HG03571 (cell line): ENCODE measurements at regions not wholly inside any gene's neighbourhood (a gene's known extent, or its start where the extent isn't known, plus 50 kb on each side); places are given as distances from the start of the nearest gene placed in this dataset.

Experiments used
- ATAC-seq: cut with Tn5 transposase; IDR thresholded peaks from one replicate; pipeline ENCODE4 v1.9.1; 2021; ENCODE audit not compliant: unreplicated experiment

- no peak for ATAC-seq
These were observed 691.3 kb downstream of the SORCS1 start for GRCh38 chr10:106473129-106473685.

- no peak for ATAC-seq
These were observed 697.0 kb downstream of the SORCS1 start for GRCh38 chr10:106467506-106467905.

- ATAC-seq, result no peak
These were observed 707.0 kb downstream of the SORCS1 start for GRCh38 chr10:106457522-106457921.

- ATAC-seq, result no peak
These were observed 710.3 kb downstream of the SORCS1 start for GRCh38 chr10:106454233-106454632.

GRCh38 chr10:106450966-106451365 is 713.5 kb downstream of the SORCS1 start:
- no peak for ATAC-seq

GRCh38 chr10:106446920-106447319 is 717.6 kb downstream of the SORCS1 start:
- ATAC-seq, result no peak

- ATAC-seq, result no peak
These were observed 722.3 kb downstream of the SORCS1 start for GRCh38 chr10:106442223-106442622.

GRCh38 chr10:106440767-106441166 is 723.7 kb downstream of the SORCS1 start:
- ATAC-seq, result no peak

GRCh38 chr10:106440355-106440754 is 724.2 kb downstream of the SORCS1 start:
- ATAC-seq, result no peak

GRCh38 chr10:106439366-106439765 is 725.1 kb downstream of the SORCS1 start:
- no peak for ATAC-seq

- ATAC-seq, result no peak
These were observed 726.1 kb downstream of the SORCS1 start for GRCh38 chr10:106438386-106438785.

GRCh38 chr10:106436123-106436715 is 728.3 kb downstream of the SORCS1 start:
- no peak for ATAC-seq

GRCh38 chr10:106435081-106435480 is 729.4 kb downstream of the SORCS1 start:
- ATAC-seq, result no peak

- ATAC-seq, result no peak
These were observed 739.5 kb downstream of the SORCS1 start for GRCh38 chr10:106424981-106425380.

- no peak for ATAC-seq
These were observed 740.5 kb downstream of the SORCS1 start for GRCh38 chr10:106424054-106424453.

- ATAC-seq, result no peak
These were observed 754.2 kb downstream of the SORCS1 start for GRCh38 chr10:106410331-106410730.

- ATAC-seq, result no peak
These were observed 759.4 kb downstream of the SORCS1 start for GRCh38 chr10:106405141-106405540.

GRCh38 chr10:106402458-106402857 is 762.0 kb downstream of the SORCS1 start:
- no peak for ATAC-seq

- no peak for ATAC-seq
These were observed 762.5 kb downstream of the SORCS1 start for GRCh38 chr10:106401967-106402366.

- ATAC-seq, result no peak
These were observed 763.3 kb downstream of the SORCS1 start for GRCh38 chr10:106401161-106401560.

- ATAC-seq, result no peak
These were observed 765.4 kb downstream of the SORCS1 start for GRCh38 chr10:106399112-106399511.

- ATAC-seq, result no peak
These were observed 768.3 kb downstream of the SORCS1 start for GRCh38 chr10:106396192-106396591.
